H9 (cell line): ENCODE measurements at regions not wholly inside any gene's neighbourhood (a gene's known extent, or its start where the extent isn't known, plus 50 kb on each side); places are given as distances from the start of the nearest gene placed in this dataset.

Experiments used
- DNase-seq: peaks from one replicate; pipeline ENCODE4 v3.0.0-alpha.2; 2017
- H2AFZ ChIP-seq: one replicate; pipeline ENCODE4 v1.6.1; 2013; ENCODE audit warnings: mild to moderate bottlenecking, low read length, control low read depth, moderate library complexity
- H2AK5ac ChIP-seq: 2 replicates; pipeline ENCODE4 v1.6.1; 2013; ENCODE audit warnings: low read length, control low read depth, mixed read lengths; ENCODE audit not compliant: insufficient read length
- H2BK120ac ChIP-seq: one replicate; pipeline ENCODE4 v1.6.1; 2013; ENCODE audit warnings: low read depth, mild to moderate bottlenecking, low read length, control low read depth, inconsistent platforms; ENCODE audit not compliant: poor library complexity, severe bottlenecking
- H2BK12ac ChIP-seq: 2 replicates; pipeline ENCODE4 v1.6.1; 2013; ENCODE audit warnings: low read length, control low read depth, mixed read lengths, low read depth; ENCODE audit not compliant: insufficient read length
- H2BK15ac ChIP-seq: 2 replicates; pipeline ENCODE4 v1.6.1; 2013; ENCODE audit warnings: low read depth, low read length, control low read depth
- H2BK20ac ChIP-seq: one replicate; pipeline ENCODE4 v1.6.1; 2013; ENCODE audit warnings: low read depth, mild to moderate bottlenecking, low read length, control low read depth, inconsistent platforms; ENCODE audit not compliant: poor library complexity, severe bottlenecking
- H2BK5ac ChIP-seq: 2 replicates; pipeline ENCODE4 v1.6.1; 2013; ENCODE audit warnings: low read length, control low read depth, mixed read lengths; ENCODE audit not compliant: insufficient read length
- H3K14ac ChIP-seq: 2 replicates; pipeline ENCODE4 v1.6.1; 2013; ENCODE audit warnings: low read length, control low read depth; ENCODE audit not compliant: insufficient read depth
- H3K18ac ChIP-seq: 2 replicates; pipeline ENCODE4 v1.6.1; 2013; ENCODE audit warnings: low read depth, mild to moderate bottlenecking, mixed read lengths, low read length, control low read depth; ENCODE audit not compliant: insufficient read length
- H3K23ac ChIP-seq: 2 replicates; pipeline ENCODE4 v1.6.1; 2013; ENCODE audit warnings: low read length, control low read depth, mixed read lengths, low read depth; ENCODE audit not compliant: insufficient read length
- H3K23me2 ChIP-seq: 2 replicates; pipeline ENCODE4 v1.6.1; 2013; ENCODE audit warnings: low read depth, mild to moderate bottlenecking, mixed read lengths, low read length, control low read depth; ENCODE audit not compliant: insufficient read length, poor library complexity, severe bottlenecking
- H3K27ac ChIP-seq: 2 replicates; pipeline ENCODE4 v1.5.1; 2013; ENCODE audit warnings: low read length, control low read depth, mixed read lengths, low read depth; ENCODE audit not compliant: insufficient read length
- H3K27me3 ChIP-seq: 2 replicates; pipeline ENCODE4 v1.6.1; 2013; ENCODE audit warnings: low read length, control low read depth, inconsistent platforms; ENCODE audit not compliant: insufficient read depth
- H3K4ac ChIP-seq: 2 replicates; pipeline ENCODE4 v1.6.1; 2013; ENCODE audit warnings: low read depth, mild to moderate bottlenecking, control low read depth, inconsistent platforms, low read length, moderate library complexity
- H3K4me1 ChIP-seq: 2 replicates; pipeline ENCODE4 v1.6.1; 2013; ENCODE audit warnings: low read length, control low read depth, inconsistent platforms; ENCODE audit not compliant: insufficient read depth
- H3K4me2 ChIP-seq: 2 replicates; pipeline ENCODE4 v1.6.1; 2013; ENCODE audit warnings: low read length, control low read depth, mixed read lengths; ENCODE audit not compliant: insufficient read length, insufficient read depth
- H3K56ac ChIP-seq: 2 replicates; pipeline ENCODE4 v1.6.1; 2013; ENCODE audit warnings: low read depth, mild to moderate bottlenecking, mixed read lengths, low read length, control low read depth; ENCODE audit not compliant: insufficient read length
- H3K79me1 ChIP-seq: 2 replicates; pipeline ENCODE4 v1.6.1; 2013; ENCODE audit warnings: low read depth, mild to moderate bottlenecking, moderate library complexity, low read length, control low read depth, inconsistent platforms; ENCODE audit not compliant: insufficient read depth, poor library complexity, severe bottlenecking
- H3K79me2 ChIP-seq: 2 replicates; pipeline ENCODE4 v1.6.1; 2013; ENCODE audit warnings: low read length, control low read depth, inconsistent platforms; ENCODE audit not compliant: insufficient read depth
- H3K9ac ChIP-seq: 2 replicates; pipeline ENCODE4 v1.6.1; 2013; ENCODE audit warnings: low read length, control low read depth, mixed read lengths; ENCODE audit not compliant: insufficient read length; ENCODE audit errors: extremely low read depth
- H3K9me3 ChIP-seq: one replicate; pipeline ENCODE4 v1.6.1; 2013; ENCODE audit warnings: low read depth, low read length, inconsistent platforms; ENCODE audit not compliant: control insufficient read depth
- H3T11ph ChIP-seq: one replicate; pipeline ENCODE4 v1.6.1; 2013; ENCODE audit warnings: mild to moderate bottlenecking, low read length, control low read depth, inconsistent platforms
- H4K20me1 ChIP-seq: one replicate; pipeline ENCODE4 v1.6.1; 2013; ENCODE audit not compliant: control insufficient read depth, insufficient read length, insufficient read depth
- H4K5ac ChIP-seq: 2 replicates; pipeline ENCODE4 v1.6.1; 2013; ENCODE audit warnings: low read depth, mild to moderate bottlenecking, mixed read lengths, low read length, control low read depth; ENCODE audit not compliant: insufficient read length
- H4K8ac ChIP-seq: replicated peaks from 2 replicates; pipeline ENCODE4 v1.6.1; 2013; ENCODE audit warnings: low read length, control low read depth, mixed read lengths, low read depth; ENCODE audit not compliant: insufficient read length
- H4K91ac ChIP-seq: 2 replicates; pipeline ENCODE4 v1.6.1; 2013; ENCODE audit warnings: low read depth, mild to moderate bottlenecking, moderate library complexity, mixed read lengths, low read length, control low read depth; ENCODE audit not compliant: insufficient read length
- H3K27ac Mint-ChIP-seq, 3 experiments: 2 replicates in 2 of 3; 3 replicates in 1 of 3; pipeline ENCODE4 v1.8.0; 2020 to 2021; ENCODE audit warnings: mixed read lengths in 3 of 3, mild to moderate bottlenecking in 1 of 3, moderate library complexity in 1 of 3
- H3K27me3 Mint-ChIP-seq: 2 replicates; pipeline ENCODE4 v1.8.0; 2021; ENCODE audit warnings: low read depth, mild to moderate bottlenecking, moderate library complexity, mixed read lengths
- H3K36me3 Mint-ChIP-seq, 3 experiments: 2 replicates in 2 of 3; 3 replicates in 1 of 3; pipeline ENCODE4 v1.8.0; 2020 to 2021; ENCODE audit warnings: low read depth in 3 of 3, mixed read lengths in 3 of 3; ENCODE audit not compliant: insufficient read depth in 1 of 3
- H3K4me1 Mint-ChIP-seq, 2 experiments: 2 replicates each; pipeline ENCODE4 v1.8.0; 2020; ENCODE audit warnings: mixed read lengths in 2 of 2
- H3K4me3 Mint-ChIP-seq, 2 experiments: 2 replicates in 1 of 2; 3 replicates in 1 of 2; pipeline ENCODE4 v1.8.0; 2020 to 2021; ENCODE audit warnings: mild to moderate bottlenecking in 2 of 2, mixed read lengths in 2 of 2, moderate library complexity in 1 of 2
- H3K9me3 Mint-ChIP-seq, 2 experiments: 2 replicates in 1 of 2; 3 replicates in 1 of 2; pipeline ENCODE4 v1.8.0; 2020; ENCODE audit warnings: mild to moderate bottlenecking in 2 of 2, mixed read lengths in 2 of 2, moderate library complexity in 1 of 2
- CTCF ChIP-seq: fragments of 200-600 bp; sonication (generic); conservative IDR thresholded peaks from 3 replicates; pipeline ENCODE4 v1.8.0; 2021; ENCODE audit warnings: antibody characterized with exemption, mild to moderate bottlenecking
- WGBS: extraction: QIAGEN DNeasy Blood & Tissue Kit; methylation state at CpG from one replicate; pipeline ENCODE4 v1.1.7; 2013; ENCODE audit warnings: missing lambda C conversion rate, low lambda C conversion rate, mixed read lengths; ENCODE audit not compliant: insufficient read length; ENCODE audit errors: extremely low coverage; 5-methylcytosine and 5-hydroxymethylcytosine counted together

GRCh38 chr6:78614961-78615360 is 252.4 kb upstream of the IRAK1BP1 start:
- no peak overlapping the region for H3K9ac ChIP-seq
- H3K4me3 Mint-ChIP-seq, result no peak overlapping the region
- no peaks in the 10 kb centered on the region for H3K23me2 ChIP-seq
- H2BK12ac ChIP-seq, result no peak overlapping the region
- TF ChIP-seq CTCF, result no peak
- H2AK5ac ChIP-seq, result no peak overlapping the region
- no peak overlapping the region for H3K18ac ChIP-seq
- no peak overlapping the region for H2BK5ac ChIP-seq
- no peak overlapping the region for H3K14ac ChIP-seq
- H3K79me2 ChIP-seq, result no peaks in the 10 kb centered on the region
- no peak overlapping the region for H3K56ac ChIP-seq
- H3K4me1 ChIP-seq, result no peaks in the 10 kb centered on the region
- H3K9me3 ChIP-seq, result no peaks in the 10 kb centered on the region
- no peak overlapping the region for H3K23ac ChIP-seq
- no peaks in the 10 kb centered on the region for H3K9me3 Mint-ChIP-seq
- no peak overlapping the region for H2BK20ac ChIP-seq
- DNase-seq, result no peak
- no peak overlapping the region for H3T11ph ChIP-seq
- no peaks in the 10 kb centered on the region for H3K79me1 ChIP-seq
- H3K4ac ChIP-seq, result no peak overlapping the region
- no peak overlapping the region for H2BK15ac ChIP-seq
- H3K27me3 Mint-ChIP-seq, result no peaks in the 10 kb centered on the region
- WGBS, result no CpG with 5 or more reads among the region's 1 CpG
- H4K20me1 ChIP-seq, result no peaks in the 10 kb centered on the region
- H3K27me3 ChIP-seq, result no peaks in the 10 kb centered on the region
- H3K27ac ChIP-seq, result no peak overlapping the region
- no peaks in the 10 kb centered on the region for H3K36me3 Mint-ChIP-seq
- no peak overlapping the region for H3K27ac Mint-ChIP-seq
- no peak overlapping the region for H2AFZ ChIP-seq
- H3K4me1 Mint-ChIP-seq, result peaks cover 0 to 4% of the 10 kb centered on the region in 2 experiments; a peak in 2 of 4 replicates
- H4K8ac ChIP-seq, result no peak overlapping the region
- H2BK120ac ChIP-seq, result no peak overlapping the region
- no peak overlapping the region for H4K91ac ChIP-seq
- no peak overlapping the region for H4K5ac ChIP-seq
- H3K4me2 ChIP-seq, result no peak overlapping the region
